Gastrocnemius medialis (tissue), 4 donors: ENCODE measurements at regions not wholly inside any gene's neighbourhood (a gene's known extent, or its start where the extent isn't known, plus 50 kb on each side); places are given as distances from the start of the nearest gene placed in this dataset.

Experiments used
- CTCF ChIP-seq, 5 experiments: fragments of 450-650 bp in 3 of 5; fragments of 200-600 bp in 2 of 5; sonication (generic) in 2 of 5; IDR thresholded peaks in 4 of 5; conservative IDR thresholded peaks in 1 of 5; 1 replicate in 4 of 5; 2 replicates in 1 of 5; pipeline ENCODE4 v1.5.1; 2016 to 2019; ENCODE audit warnings: antibody characterized with exemption in 5 of 5, mild to moderate bottlenecking in 3 of 5, moderate library complexity in 3 of 5
- POLR2A ChIP-seq, 2 donors: fragments of 450-650 bp; IDR thresholded peaks; one replicate each; pipeline ENCODE4 v1.6.1; 2017; ENCODE audit warnings: antibody characterized with exemption in 2 of 2, mild to moderate bottlenecking in 2 of 2, moderate library complexity in 2 of 2

- no peak for TF ChIP-seq CTCF (IDR thresholded peaks at IDR 0.05 in 4 of 5, conservative IDR thresholded peaks at IDR 0.05 in 1 of 5)
- no peak for TF ChIP-seq POLR2A (IDR thresholded peaks at IDR 0.05)
These were observed 728.3 kb upstream of the SLC10A2 start for GRCh38 chr13:103794526-103794925.
